GM12878 (cell line): ENCODE measurements at regions not wholly inside any gene's neighbourhood (a gene's known extent, or its start where the extent isn't known, plus 50 kb on each side); places are given as distances from the start of the nearest gene placed in this dataset.

Experiments
- ATAC-seq: fragments of 200-7000 bp; cut with Tn5 transposase; 3 replicates; pipeline ENCODE4 v1.9.1; 2020; ENCODE audit warnings: mild to moderate bottlenecking, moderate library complexity
- BruUV-seq: library from RNA; stranded (reverse); fragments of 400-500 nt; replicated peaks from 2 replicates; lab custom pipeline; 2021; lab: Mats Ljungman, UMichigan
- CTCF ChIA-PET: fragments of 300-600 bp; sonication (Branson Sonifier 250); formaldehyde crosslinking; extraction: SDS; loops from one replicate; lab custom pipeline; 2021; ENCODE audit warnings: inconsistent platforms; lab: Yijun Ruan, JAX
- POLR2A ChIA-PET: fragments of 350-600 bp; formaldehyde crosslinking; extraction: SDS; loops from one replicate; lab custom pipeline; 2021; ENCODE audit warnings: inconsistent platforms; lab: Charles Lee
- RAD21 ChIA-PET: fragments of 300-600 bp; sonication (Branson Sonifier 250); formaldehyde crosslinking; loops from one replicate; lab custom pipeline; 2023; ENCODE audit warnings: antibody characterized with exemption; ENCODE audit not compliant: unreplicated experiment; lab: Charles Lee
- SMC1A ChIA-PET: fragments of 300-600 bp; sonication (Branson Sonifier 250); formaldehyde crosslinking; loops from one replicate; lab custom pipeline; 2023; ENCODE audit not compliant: unreplicated experiment, uncharacterized antibody; lab: Charles Lee
- DNase-seq: peaks from one replicate; pipeline ENCODE4 v3.0.0-alpha.2; 2011; ENCODE audit warnings: low read depth, low spot score
- FAIRE-seq: peaks from 3 replicates; lab custom pipeline; 2011; peaks lifted over from hg19 to GRCh38; lab: Jason Lieb, UNC
- H2AFZ ChIP-seq: 2 replicates; pipeline ENCODE4 v1.6.0; 2011; ENCODE audit warnings: low read depth, low read length, control low read depth; ENCODE audit not compliant: control insufficient read depth
- H3K27ac ChIP-seq: 2 replicates; pipeline ENCODE4 v1.5.1; 2011; ENCODE audit warnings: control low read depth; ENCODE audit not compliant: control insufficient read depth, insufficient read depth
- H3K27me3 ChIP-seq, 2 experiments: replicated peaks in 1 of 2; 2 replicates each; pipeline versions ENCODE4 v1.6.0 to v1.6.1; 2011; ENCODE audit warnings: low read length in 1 of 2; ENCODE audit not compliant: control insufficient read depth in 2 of 2, insufficient read depth in 2 of 2
- H3K36me3 ChIP-seq, 2 experiments: 2 replicates each; pipeline ENCODE4 v1.5.1; 2011; ENCODE audit warnings: low read length in 1 of 2; ENCODE audit not compliant: control insufficient read depth in 2 of 2, insufficient read depth in 2 of 2
- H3K4me1 ChIP-seq: 2 replicates; pipeline ENCODE4 v1.6.1; 2011; ENCODE audit warnings: mild to moderate bottlenecking, low read length, moderate library complexity, mixed read lengths; ENCODE audit not compliant: control insufficient read depth, insufficient read depth
- H3K4me2 ChIP-seq: 2 replicates; pipeline ENCODE4 v1.6.0; 2011; ENCODE audit warnings: control low read depth; ENCODE audit not compliant: control insufficient read depth, insufficient read depth
- H3K4me3 ChIP-seq: fragments of 200-600 bp; sonication (generic); 2 replicates; pipeline ENCODE4 v1.5.1; 2016
- H3K79me2 ChIP-seq: 2 replicates; pipeline ENCODE4 v1.6.0; 2011; ENCODE audit warnings: low read length; ENCODE audit not compliant: control insufficient read depth, insufficient read depth
- H3K9ac ChIP-seq: 2 replicates; pipeline ENCODE4 v1.8.0; 2011; ENCODE audit warnings: low read length, control low read depth, mixed read lengths; ENCODE audit not compliant: control insufficient read depth, insufficient read depth
- H3K9me3 ChIP-seq: replicated peaks from 3 replicates; pipeline ENCODE4 v1.5.1; 2011; ENCODE audit warnings: mild to moderate bottlenecking, low read length; ENCODE audit not compliant: control insufficient read depth, insufficient read depth
- H4K20me1 ChIP-seq: 2 replicates; pipeline ENCODE4 v1.6.0; 2011; ENCODE audit not compliant: control insufficient read depth, insufficient read depth
- ASH2L ChIP-seq: fragments of 300-600, 200-600 bp; sonication (generic); IDR thresholded peaks from 2 replicates; pipeline ENCODE4 v1.6.1; 2017; ENCODE audit warnings: low read depth, mild to moderate bottlenecking, borderline replicate concordance
- CBX3 ChIP-seq: fragments of 200-600 bp; sonication (generic); IDR thresholded peaks from 2 replicates; pipeline ENCODE4 v1.6.1; 2016; ENCODE audit warnings: low read depth, borderline replicate concordance
- EGR1 ChIP-seq, 2 experiments: IDR thresholded peaks; 1 replicate in 1 of 2; 2 replicates in 1 of 2; pipeline ENCODE4 v1.6.1; 2011 to 2012; ENCODE audit warnings: low read depth in 2 of 2, low read length in 2 of 2, borderline replicate concordance in 1 of 2, mild to moderate bottlenecking in 1 of 2, moderate library complexity in 1 of 2
- EP300 ChIP-seq, 2 experiments: fragments of 150-350 bp in 1 of 2; IDR thresholded peaks; 2 replicates each; pipeline ENCODE4 v1.6.1; 2011 to 2012; ENCODE audit warnings: low read depth in 2 of 2, low read length in 2 of 2, borderline replicate concordance in 1 of 2, improper control_type of control experiment in 1 of 2, inconsistent platforms in 1 of 2; ENCODE audit not compliant: control insufficient read depth in 1 of 2
- IRF4 ChIP-seq: IDR thresholded peaks from 2 replicates; pipeline ENCODE4 v1.6.1; 2011; ENCODE audit warnings: low read depth, low read length
- KLF5 ChIP-seq: fragments of 450-650 bp; IDR thresholded peaks from 2 replicates; pipeline ENCODE4 v1.6.1; 2014; ENCODE audit warnings: mild to moderate bottlenecking; ENCODE audit not compliant: partially characterized antibody
- POLR2AphosphoS5 ChIP-seq: IDR thresholded peaks from 2 replicates; pipeline ENCODE4 v1.6.1; 2011; ENCODE audit warnings: mild to moderate bottlenecking, low read length, inconsistent platforms
- SP1 ChIP-seq: IDR thresholded peaks from one replicate; pipeline ENCODE4 v1.6.1; 2011; ENCODE audit warnings: low read depth, low read length
- SPI1 ChIP-seq: IDR thresholded peaks from 2 replicates; pipeline ENCODE4 v1.6.1; 2011; ENCODE audit warnings: low read depth, mild to moderate bottlenecking, low read length, moderate library complexity, borderline replicate concordance; ENCODE audit not compliant: insufficient read depth
- SRF ChIP-seq, 2 experiments: IDR thresholded peaks; 2 replicates each; pipeline ENCODE4 v1.6.1; 2011; ENCODE audit warnings: low read depth in 2 of 2, low read length in 2 of 2, mild to moderate bottlenecking in 1 of 2, moderate library complexity in 1 of 2
- TCF12 ChIP-seq: IDR thresholded peaks from 2 replicates; pipeline ENCODE4 v1.6.1; 2011; ENCODE audit warnings: low read depth, mild to moderate bottlenecking, low read length
- WRNIP1 ChIP-seq: IDR thresholded peaks from 2 replicates; pipeline ENCODE4 v1.6.1; 2011; ENCODE audit warnings: low read depth, low read length, improper control_type of control experiment, borderline replicate concordance
- ZNF274 ChIP-seq: IDR thresholded peaks from one replicate; pipeline ENCODE4 v1.8.0; 2011; ENCODE audit not compliant: insufficient read length, insufficient read depth
- WGBS: methylation state at CpG from one replicate; pipeline ENCODE4 v1.1.6; 2016; ENCODE audit warnings: low lambda C conversion rate; ENCODE audit not compliant: insufficient replicate concordance, insufficient coverage; ENCODE audit errors: missing lambda C conversion rate; 5-methylcytosine and 5-hydroxymethylcytosine counted together
- in situ Hi-C: fragments of 300-500 bp; cut with MboI; formaldehyde crosslinking; loops from 9 replicates; pipeline ENCODE4 v1.14.3; 2018; ENCODE audit warnings: mixed read lengths
- intact Hi-C: fragments of 100-400 bp; cut with micrococcal nuclease; formaldehyde crosslinking; loops from one replicate; pipeline ENCODE4 v1.14.2; 2022; ENCODE audit not compliant: unreplicated experiment
- TF ChIP-seq, protein P1 (sequence below): fragments of 450-650 bp; IDR thresholded peaks from 2 replicates; pipeline ENCODE4 v1.6.1; 2017; ENCODE audit warnings: low read depth, mild to moderate bottlenecking, moderate library complexity
- TF ChIP-seq, protein P2 (sequence below), 3 experiments: IDR thresholded peaks in 2 of 3; conservative IDR thresholded peaks in 1 of 3; 2 replicates each; pipeline ENCODE4 v1.5.1; 2011; ENCODE audit warnings: low read depth in 3 of 3, low read length in 3 of 3, mild to moderate bottlenecking in 3 of 3, control low read depth in 2 of 3, moderate library complexity in 2 of 3, inconsistent platforms in 1 of 3, mixed read lengths in 1 of 3; ENCODE audit not compliant: control insufficient read depth in 2 of 3, insufficient read depth in 1 of 3; ENCODE audit errors: extremely low read depth in 1 of 3
- TF ChIP-seq, protein P3 (sequence below): fragments of 450-650 bp; formaldehyde crosslinking; IDR thresholded peaks from 2 replicates; pipeline ENCODE4 v1.4.0; 2020; ENCODE audit warnings: mild to moderate bottlenecking, moderate library complexity

DNA sequence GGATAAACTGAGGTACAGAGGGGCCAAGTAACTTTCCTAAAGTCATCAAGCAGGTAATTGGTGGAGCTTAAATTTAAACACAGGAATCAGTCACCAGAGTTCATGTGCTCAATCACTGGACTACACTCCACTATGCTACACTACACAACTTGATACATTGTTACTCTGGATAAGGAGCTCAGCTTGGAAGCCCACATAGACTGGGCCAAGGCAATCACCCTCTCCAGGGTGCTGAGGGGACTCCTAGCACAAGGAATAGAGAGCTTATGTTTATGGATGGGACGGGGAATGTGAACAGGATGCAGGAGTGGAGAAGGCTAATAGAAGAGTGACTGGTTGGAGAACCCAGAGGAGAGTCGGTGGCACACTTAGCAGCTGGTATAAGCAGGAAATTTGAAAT, 113.5 kb upstream of the NFIB start:
- H3K4me3 ChIP-seq = no peak overlapping the region
- no TSS peak for BruUV-seq
- CTCF ChIA-PET = interaction anchor here (0.8 to 5.7 kb wide), 16 partner anchors 9 to 1075 kb away, joined by 3 to 41 read pairs (median 4); no protein-coding TSS in a partner anchor
- H3K36me3 ChIP-seq = no peaks in the 10 kb centered on the region
- FAIRE-seq = no peak
- no peaks in the 10 kb centered on the region for H3K4me1 ChIP-seq
- ATAC-seq = peak; percentile 26
- RAD21 ChIA-PET = interaction anchor here (0.6 to 2.0 kb wide), 3 partner anchors 234 to 1211 kb away, joined by 3 to 9 read pairs (median 4); no protein-coding TSS in a partner anchor
- in situ Hi-C loops (no loop called here), intact Hi-C loops (no loop called here)
- H3K27ac ChIP-seq = no peak overlapping the region
- SMC1A ChIA-PET = interaction anchor here (0.9 to 2.6 kb wide), 8 partner anchors 9 to 1000 kb away, joined by 3 to 11 read pairs (median 4); no protein-coding TSS in a partner anchor
- H4K20me1 ChIP-seq = no peaks in the 10 kb centered on the region
- no peak overlapping the region for H2AFZ ChIP-seq
- H3K4me2 ChIP-seq = no peak overlapping the region
- H3K27me3 ChIP-seq = no peaks in the 10 kb centered on the region
- 0% methylated on average over 2 of the region's 2 CpGs for WGBS
- no peaks in the 10 kb centered on the region for H3K79me2 ChIP-seq
- H3K9ac ChIP-seq = no peak overlapping the region
- POLR2A ChIA-PET = interaction anchor here (0.5 kb wide), 1 partner anchor 1087 kb away, joined by 3 read pairs; no protein-coding TSS in a partner anchor
- no peaks in the 10 kb centered on the region for H3K9me3 ChIP-seq
- DNase-seq = no peak
- TF ChIP-seq POLR2AphosphoS5 = no peak
- TF ChIP-seq, protein P1, sequence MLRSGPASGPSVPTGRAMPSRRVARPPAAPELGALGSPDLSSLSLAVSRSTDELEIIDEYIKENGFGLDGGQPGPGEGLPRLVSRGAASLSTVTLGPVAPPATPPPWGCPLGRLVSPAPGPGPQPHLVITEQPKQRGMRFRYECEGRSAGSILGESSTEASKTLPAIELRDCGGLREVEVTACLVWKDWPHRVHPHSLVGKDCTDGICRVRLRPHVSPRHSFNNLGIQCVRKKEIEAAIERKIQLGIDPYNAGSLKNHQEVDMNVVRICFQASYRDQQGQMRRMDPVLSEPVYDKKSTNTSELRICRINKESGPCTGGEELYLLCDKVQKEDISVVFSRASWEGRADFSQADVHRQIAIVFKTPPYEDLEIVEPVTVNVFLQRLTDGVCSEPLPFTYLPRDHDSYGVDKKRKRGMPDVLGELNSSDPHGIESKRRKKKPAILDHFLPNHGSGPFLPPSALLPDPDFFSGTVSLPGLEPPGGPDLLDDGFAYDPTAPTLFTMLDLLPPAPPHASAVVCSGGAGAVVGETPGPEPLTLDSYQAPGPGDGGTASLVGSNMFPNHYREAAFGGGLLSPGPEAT = no peak
- TF ChIP-seq, protein P2, sequence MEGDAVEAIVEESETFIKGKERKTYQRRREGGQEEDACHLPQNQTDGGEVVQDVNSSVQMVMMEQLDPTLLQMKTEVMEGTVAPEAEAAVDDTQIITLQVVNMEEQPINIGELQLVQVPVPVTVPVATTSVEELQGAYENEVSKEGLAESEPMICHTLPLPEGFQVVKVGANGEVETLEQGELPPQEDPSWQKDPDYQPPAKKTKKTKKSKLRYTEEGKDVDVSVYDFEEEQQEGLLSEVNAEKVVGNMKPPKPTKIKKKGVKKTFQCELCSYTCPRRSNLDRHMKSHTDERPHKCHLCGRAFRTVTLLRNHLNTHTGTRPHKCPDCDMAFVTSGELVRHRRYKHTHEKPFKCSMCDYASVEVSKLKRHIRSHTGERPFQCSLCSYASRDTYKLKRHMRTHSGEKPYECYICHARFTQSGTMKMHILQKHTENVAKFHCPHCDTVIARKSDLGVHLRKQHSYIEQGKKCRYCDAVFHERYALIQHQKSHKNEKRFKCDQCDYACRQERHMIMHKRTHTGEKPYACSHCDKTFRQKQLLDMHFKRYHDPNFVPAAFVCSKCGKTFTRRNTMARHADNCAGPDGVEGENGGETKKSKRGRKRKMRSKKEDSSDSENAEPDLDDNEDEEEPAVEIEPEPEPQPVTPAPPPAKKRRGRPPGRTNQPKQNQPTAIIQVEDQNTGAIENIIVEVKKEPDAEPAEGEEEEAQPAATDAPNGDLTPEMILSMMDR (IDR thresholded peaks at IDR 0.05 in 2 of 3, conservative IDR thresholded peaks at IDR 0.05 in 1 of 3; ENCODE audit: control insufficient read depth in 2 of 3, extremely low read depth in 1 of 3, insufficient read depth in 1 of 3, low read depth in 3 of 3, low read length in 3 of 3) = no peak
- no peak for TF ChIP-seq CBX3
- TF ChIP-seq, protein P3, sequence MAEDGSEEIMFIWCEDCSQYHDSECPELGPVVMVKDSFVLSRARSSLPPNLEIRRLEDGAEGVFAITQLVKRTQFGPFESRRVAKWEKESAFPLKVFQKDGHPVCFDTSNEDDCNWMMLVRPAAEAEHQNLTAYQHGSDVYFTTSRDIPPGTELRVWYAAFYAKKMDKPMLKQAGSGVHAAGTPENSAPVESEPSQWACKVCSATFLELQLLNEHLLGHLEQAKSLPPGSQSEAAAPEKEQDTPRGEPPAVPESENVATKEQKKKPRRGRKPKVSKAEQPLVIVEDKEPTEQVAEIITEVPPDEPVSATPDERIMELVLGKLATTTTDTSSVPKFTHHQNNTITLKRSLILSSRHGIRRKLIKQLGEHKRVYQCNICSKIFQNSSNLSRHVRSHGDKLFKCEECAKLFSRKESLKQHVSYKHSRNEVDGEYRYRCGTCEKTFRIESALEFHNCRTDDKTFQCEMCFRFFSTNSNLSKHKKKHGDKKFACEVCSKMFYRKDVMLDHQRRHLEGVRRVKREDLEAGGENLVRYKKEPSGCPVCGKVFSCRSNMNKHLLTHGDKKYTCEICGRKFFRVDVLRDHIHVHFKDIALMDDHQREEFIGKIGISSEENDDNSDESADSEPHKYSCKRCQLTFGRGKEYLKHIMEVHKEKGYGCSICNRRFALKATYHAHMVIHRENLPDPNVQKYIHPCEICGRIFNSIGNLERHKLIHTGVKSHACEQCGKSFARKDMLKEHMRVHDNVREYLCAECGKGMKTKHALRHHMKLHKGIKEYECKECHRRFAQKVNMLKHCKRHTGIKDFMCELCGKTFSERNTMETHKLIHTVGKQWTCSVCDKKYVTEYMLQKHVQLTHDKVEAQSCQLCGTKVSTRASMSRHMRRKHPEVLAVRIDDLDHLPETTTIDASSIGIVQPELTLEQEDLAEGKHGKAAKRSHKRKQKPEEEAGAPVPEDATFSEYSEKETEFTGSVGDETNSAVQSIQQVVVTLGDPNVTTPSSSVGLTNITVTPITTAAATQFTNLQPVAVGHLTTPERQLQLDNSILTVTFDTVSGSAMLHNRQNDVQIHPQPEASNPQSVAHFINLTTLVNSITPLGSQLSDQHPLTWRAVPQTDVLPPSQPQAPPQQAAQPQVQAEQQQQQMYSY (CRISPR knock-in tag) = no peak
- TF ChIP-seq SP1 = no peak
- no peak for TF ChIP-seq ZNF274
- no peak for TF ChIP-seq WRNIP1
- TF ChIP-seq SPI1 = no peak
- no peak for TF ChIP-seq KLF5
- no peak for TF ChIP-seq SRF (IDR thresholded peaks at IDR 0.05; ENCODE audit: low read depth in 2 of 2, low read length in 2 of 2)
- no peak for TF ChIP-seq TCF12
- no peak for TF ChIP-seq EP300 (IDR thresholded peaks at IDR 0.05; ENCODE audit: borderline replicate concordance in 1 of 2, control insufficient read depth in 1 of 2, low read depth in 2 of 2, low read length in 2 of 2)
- no peak for TF ChIP-seq IRF4
- TF ChIP-seq ASH2L = no peak
- no peak for TF ChIP-seq EGR1 (IDR thresholded peaks at IDR 0.05; ENCODE audit: borderline replicate concordance in 1 of 2, low read depth in 2 of 2, low read length in 2 of 2)
